ENCODE measurements at regions not wholly inside any gene's neighbourhood (a gene's known extent, or its start where the extent isn't known, plus 50 kb on each side); places are given as distances from the start of the nearest gene placed in this dataset.

GRCh38 chr1:2933431-2934155, 87.7 kb upstream of the ACTRT2 start:
- no peak for DNase-seq (ENCODE audit: low read depth, low spot score)

- no peak for DNase-seq (ENCODE audit: low read depth, low spot score)
Measured at GRCh38 chr1:2934156-2934540, 87.1 kb upstream of the ACTRT2 start.

- DNase-seq (ENCODE audit: low read depth, low spot score) = no peak
Measured at GRCh38 chr1:2934642-2935081, 86.6 kb upstream of the ACTRT2 start.

- no peak for DNase-seq (ENCODE audit: low read depth, low spot score)
Measured at GRCh38 chr1:2935184-2935583, 86.1 kb upstream of the ACTRT2 start.

- DNase-seq (ENCODE audit: low read depth, low spot score) = no peak
Measured at GRCh38 chr1:2935751-2936390, 85.4 kb upstream of the ACTRT2 start.

GRCh38 chr1:2936559-2937515, 84.4 kb upstream of the ACTRT2 start:
- DNase-seq (ENCODE audit: low read depth, low spot score) = no peak

- DNase-seq (ENCODE audit: low read depth, low spot score) = no peak
Measured at GRCh38 chr1:2937805-2938204, 83.5 kb upstream of the ACTRT2 start.

- DNase-seq (ENCODE audit: low read depth, low spot score) = no peak
Measured at GRCh38 chr1:2939041-2939552, 82.2 kb upstream of the ACTRT2 start.

- DNase-seq (ENCODE audit: low read depth, low spot score) = no peak
Measured at GRCh38 chr1:2940178-2940577, 81.1 kb upstream of the ACTRT2 start.

GRCh38 chr1:2941040-2941439, 80.2 kb upstream of the ACTRT2 start:
- DNase-seq (ENCODE audit: low read depth, low spot score) = no peak

GRCh38 chr1:2941907-2942306, 79.4 kb upstream of the ACTRT2 start:
- no peak for DNase-seq (ENCODE audit: low read depth, low spot score)

- no peak for DNase-seq (ENCODE audit: low read depth, low spot score)
Measured at GRCh38 chr1:2942410-2942809, 78.9 kb upstream of the ACTRT2 start.

GRCh38 chr1:2943686-2944260, 77.5 kb upstream of the ACTRT2 start:
- DNase-seq (ENCODE audit: low read depth, low spot score) = no peak

GRCh38 chr1:2944705-2945104, 76.6 kb upstream of the ACTRT2 start:
- no peak for DNase-seq (ENCODE audit: low read depth, low spot score)

GRCh38 chr1:2945821-2946231, 75.4 kb upstream of the ACTRT2 start:
- DNase-seq (ENCODE audit: low read depth, low spot score) = no peak

GRCh38 chr1:2946291-2946690, 75.0 kb upstream of the ACTRT2 start:
- no peak for DNase-seq (ENCODE audit: low read depth, low spot score)

- DNase-seq (ENCODE audit: low read depth, low spot score) = no peak
Measured at GRCh38 chr1:2946999-2947690, 74.1 kb upstream of the ACTRT2 start.

GRCh38 chr1:2948001-2948750, 73.1 kb upstream of the ACTRT2 start:
- no peak for DNase-seq (ENCODE audit: low read depth, low spot score)

- DNase-seq (ENCODE audit: low read depth, low spot score) = no peak
Measured at GRCh38 chr1:2948751-2949680, 72.3 kb upstream of the ACTRT2 start.
